ENCODE measurements at regions not wholly inside any gene's neighbourhood (a gene's known extent, or its start where the extent isn't known, plus 50 kb on each side); places are given as distances from the start of the nearest gene placed in this dataset.

- TF ChIP-seq, protein P1, sequence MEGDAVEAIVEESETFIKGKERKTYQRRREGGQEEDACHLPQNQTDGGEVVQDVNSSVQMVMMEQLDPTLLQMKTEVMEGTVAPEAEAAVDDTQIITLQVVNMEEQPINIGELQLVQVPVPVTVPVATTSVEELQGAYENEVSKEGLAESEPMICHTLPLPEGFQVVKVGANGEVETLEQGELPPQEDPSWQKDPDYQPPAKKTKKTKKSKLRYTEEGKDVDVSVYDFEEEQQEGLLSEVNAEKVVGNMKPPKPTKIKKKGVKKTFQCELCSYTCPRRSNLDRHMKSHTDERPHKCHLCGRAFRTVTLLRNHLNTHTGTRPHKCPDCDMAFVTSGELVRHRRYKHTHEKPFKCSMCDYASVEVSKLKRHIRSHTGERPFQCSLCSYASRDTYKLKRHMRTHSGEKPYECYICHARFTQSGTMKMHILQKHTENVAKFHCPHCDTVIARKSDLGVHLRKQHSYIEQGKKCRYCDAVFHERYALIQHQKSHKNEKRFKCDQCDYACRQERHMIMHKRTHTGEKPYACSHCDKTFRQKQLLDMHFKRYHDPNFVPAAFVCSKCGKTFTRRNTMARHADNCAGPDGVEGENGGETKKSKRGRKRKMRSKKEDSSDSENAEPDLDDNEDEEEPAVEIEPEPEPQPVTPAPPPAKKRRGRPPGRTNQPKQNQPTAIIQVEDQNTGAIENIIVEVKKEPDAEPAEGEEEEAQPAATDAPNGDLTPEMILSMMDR (IDR thresholded peaks at IDR 0.05): no peak
- no peak for TF ChIP-seq FOXM1 (IDR thresholded peaks at IDR 0.05; ENCODE audit: low read depth)
- no peak for TF ChIP-seq POLR2AphosphoS5 (IDR thresholded peaks at IDR 0.05; ENCODE audit: low read depth, low read length)
- TF ChIP-seq SIN3A (IDR thresholded peaks at IDR 0.05; ENCODE audit: borderline replicate concordance, low read depth, low read length): no peak
- no peak for TF ChIP-seq YY1 (IDR thresholded peaks at IDR 0.05; ENCODE audit: low read depth)
These were observed 411.9 kb upstream of the MARCKS start for GRCh38 chr6:113445201-113445600.

All from SK-N-SH (cell line).